Activated naive CD8-positive, alpha-beta T cell treated with anti-CD3 and anti-CD28 coated beads, Interleukin-2, amount 10 ng/mL, durations not matched to agents 7 days and 5 days (primary cell): ENCODE measurements at regions not wholly inside any gene's neighbourhood (a gene's known extent, or its start where the extent isn't known, plus 50 kb on each side); places are given as distances from the start of the nearest gene placed in this dataset.
"Not testable (repeated sequence)": the region's sequence is repeated elsewhere in the genome, so short reads cannot be mapped to it uniquely, and the experiment has no call there.

Experiments
- ATAC-seq: fragments of 150-1000 bp; cut with Tn5 transposase; one replicate; pipeline ENCODE4 v1.10.0; 2021; ENCODE audit warnings: low read depth, moderate library complexity
- POLR2A ChIA-PET: fragments of 350-600 bp; sonication (Branson Sonifier 250); formaldehyde crosslinking; loops from one replicate; lab custom pipeline; 2021; ENCODE audit warnings: antibody characterized with exemption; lab: Charles Lee
- DNase-seq: peaks from one replicate; pipeline ENCODE4 v3.0.0; 2021
- H3K27ac Mint-ChIP-seq: one replicate; pipeline ENCODE4 v1.8.0; 2022; ENCODE audit warnings: mild to moderate bottlenecking, mixed read lengths
- H3K27me3 Mint-ChIP-seq: one replicate; pipeline ENCODE4 v1.8.0; 2022; ENCODE audit warnings: mild to moderate bottlenecking, moderate library complexity, mixed read lengths
- H3K36me3 Mint-ChIP-seq: one replicate; pipeline ENCODE4 v1.8.0; 2021; ENCODE audit warnings: mild to moderate bottlenecking, mixed read lengths
- H3K4me1 Mint-ChIP-seq: one replicate; pipeline ENCODE4 v1.8.0; 2021; ENCODE audit warnings: mixed read lengths
- H3K4me3 Mint-ChIP-seq: one replicate; pipeline ENCODE4 v1.8.0; 2022; ENCODE audit warnings: mild to moderate bottlenecking, moderate library complexity, mixed read lengths
- H3K9me3 Mint-ChIP-seq: one replicate; pipeline ENCODE4 v1.8.0; 2021; ENCODE audit warnings: mixed read lengths

DNA sequence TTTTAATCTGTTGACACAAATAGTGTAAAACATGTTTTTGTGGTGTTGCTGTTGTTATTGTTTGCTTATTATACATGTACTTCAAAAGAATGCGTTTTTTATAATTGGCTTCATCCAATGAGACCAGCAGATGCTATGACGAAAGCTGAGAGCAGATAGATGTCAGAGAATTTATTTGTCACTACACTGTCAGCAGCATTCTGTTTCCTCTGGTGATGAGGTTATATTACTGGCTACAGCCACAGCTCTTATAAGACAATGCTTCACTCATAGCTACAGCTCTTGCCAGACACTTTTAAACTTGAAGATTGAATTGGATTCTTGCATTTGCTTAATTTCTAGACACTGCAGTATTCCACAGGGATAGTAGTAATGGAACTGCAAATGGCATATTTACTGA, 860.5 kb downstream of the TBC1D32 start:
- no peak for DNase-seq
- Mint-ChIP-seq H3K9me3 (peaks cover 1% of the 10 kb centered on the region), H3K4me3 (no peak overlapping the region), H3K27me3 (no peaks in the 10 kb centered on the region), H3K4me1 (no peaks in the 10 kb centered on the region), H3K27ac (no peak overlapping the region), H3K36me3 (no peaks in the 10 kb centered on the region)
- no peak for ATAC-seq
- POLR2A ChIA-PET = no interaction called here

DNA sequence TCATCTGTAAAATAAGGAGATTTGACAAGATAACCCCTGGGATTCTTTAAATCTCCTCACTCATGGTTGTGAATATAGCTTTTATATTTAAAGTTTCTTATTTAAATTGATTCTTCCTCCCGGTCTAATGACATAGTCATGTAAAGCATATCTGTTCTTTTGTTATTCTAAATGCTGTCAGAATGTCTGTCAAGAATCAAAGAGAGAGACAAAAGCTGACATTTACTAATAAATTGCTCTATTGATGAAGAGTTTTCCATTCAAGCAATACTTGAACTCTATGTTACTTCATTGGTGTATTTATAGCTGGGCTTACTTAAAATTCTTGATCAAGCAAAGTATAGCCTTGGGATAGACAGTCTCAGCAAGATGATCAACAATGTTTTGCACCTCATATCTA, 865.8 kb downstream of the TBC1D32 start:
- H3K9me3 Mint-ChIP-seq = no peaks in the 10 kb centered on the region
- no peak overlapping the region for H3K27ac Mint-ChIP-seq
- POLR2A ChIA-PET = no interaction called here
- H3K4me1 Mint-ChIP-seq = no peaks in the 10 kb centered on the region
- ATAC-seq = no peak
- DNase-seq = no peak
- H3K27me3 Mint-ChIP-seq = no peaks in the 10 kb centered on the region
- no peak overlapping the region for H3K4me3 Mint-ChIP-seq
- H3K36me3 Mint-ChIP-seq = no peaks in the 10 kb centered on the region

DNA sequence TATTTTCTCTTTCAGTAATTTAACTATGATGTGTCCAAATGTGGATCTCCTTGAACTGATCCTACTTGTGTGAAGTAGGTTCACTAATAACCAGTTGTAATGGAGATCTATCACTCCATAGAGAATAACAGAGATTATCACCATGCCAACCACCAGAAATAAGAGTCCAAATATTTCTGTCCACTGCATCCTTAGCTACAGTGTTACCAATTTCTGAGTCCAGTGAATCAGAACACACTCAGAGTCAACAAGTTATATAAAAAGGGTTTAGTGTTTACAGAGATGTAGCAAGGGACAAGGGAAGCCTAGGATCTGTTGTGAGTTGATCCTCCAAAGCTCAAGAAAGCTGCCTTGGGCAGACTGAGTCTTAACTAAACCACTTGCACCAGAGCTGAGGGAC, 882.8 kb downstream of the TBC1D32 start:
- H3K27ac Mint-ChIP-seq = no peak overlapping the region
- H3K27me3 Mint-ChIP-seq = no peaks in the 10 kb centered on the region
- ATAC-seq (no peak), DNase-seq (no peak)
- no peak overlapping the region for H3K4me3 Mint-ChIP-seq
- no peaks in the 10 kb centered on the region for H3K4me1 Mint-ChIP-seq
- no peaks in the 10 kb centered on the region for H3K36me3 Mint-ChIP-seq
- H3K9me3 Mint-ChIP-seq = no peaks in the 10 kb centered on the region
- POLR2A ChIA-PET = no interaction called here

DNA sequence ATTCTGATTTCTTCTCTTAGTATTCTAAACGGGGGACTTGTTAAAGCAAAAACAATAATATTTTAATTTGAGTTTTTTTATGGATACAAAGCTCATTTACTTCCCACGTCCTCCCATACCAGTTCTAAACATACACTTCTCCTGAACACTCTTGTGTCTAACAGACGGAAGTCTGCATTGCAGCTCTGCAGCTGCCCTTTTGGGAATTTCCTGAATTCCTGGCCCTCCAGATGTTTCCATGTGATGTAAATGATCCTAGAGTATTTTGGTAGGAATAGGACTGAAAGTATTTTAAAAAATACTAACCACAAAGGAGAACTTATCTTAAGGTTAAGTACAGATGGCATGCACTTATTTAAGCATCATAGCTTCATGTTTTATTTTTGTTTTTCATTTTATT, 886.7 kb downstream of the TBC1D32 start:
- DNase-seq = no peak
- ATAC-seq = no peak
- no peaks in the 10 kb centered on the region for H3K27me3 Mint-ChIP-seq
- no peak overlapping the region for H3K4me3 Mint-ChIP-seq
- no peaks in the 10 kb centered on the region for H3K4me1 Mint-ChIP-seq
- POLR2A ChIA-PET = no interaction called here
- no peaks in the 10 kb centered on the region for H3K36me3 Mint-ChIP-seq
- no peaks in the 10 kb centered on the region for H3K9me3 Mint-ChIP-seq
- H3K27ac Mint-ChIP-seq = no peak overlapping the region

DNA sequence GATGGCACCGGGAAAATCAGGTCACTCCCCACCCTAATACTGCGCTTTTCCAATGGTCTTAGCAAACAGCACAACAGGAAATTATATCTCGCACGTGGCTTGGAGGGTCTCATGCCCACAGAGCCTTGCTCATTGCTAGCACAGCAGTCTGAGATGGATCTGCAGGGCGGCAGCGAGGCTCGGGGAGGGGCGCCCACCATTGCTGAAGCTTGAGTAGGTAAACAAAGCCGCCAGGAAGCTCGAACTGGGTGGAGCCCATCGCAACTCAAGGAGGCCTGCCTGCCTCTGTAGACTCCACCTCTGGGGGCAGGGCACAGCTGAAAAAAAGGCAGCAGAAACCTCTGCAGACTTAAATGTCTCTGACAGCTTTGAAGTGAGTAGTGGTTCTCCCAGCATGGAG, 901.4 kb downstream of the TBC1D32 start:
- H3K9me3 Mint-ChIP-seq, ATAC-seq, H3K4me1 Mint-ChIP-seq, H3K4me3 Mint-ChIP-seq, H3K27me3 Mint-ChIP-seq, H3K36me3 Mint-ChIP-seq, POLR2A ChIA-PET, DNase-seq, H3K27ac Mint-ChIP-seq: not testable (repeated sequence)

DNA sequence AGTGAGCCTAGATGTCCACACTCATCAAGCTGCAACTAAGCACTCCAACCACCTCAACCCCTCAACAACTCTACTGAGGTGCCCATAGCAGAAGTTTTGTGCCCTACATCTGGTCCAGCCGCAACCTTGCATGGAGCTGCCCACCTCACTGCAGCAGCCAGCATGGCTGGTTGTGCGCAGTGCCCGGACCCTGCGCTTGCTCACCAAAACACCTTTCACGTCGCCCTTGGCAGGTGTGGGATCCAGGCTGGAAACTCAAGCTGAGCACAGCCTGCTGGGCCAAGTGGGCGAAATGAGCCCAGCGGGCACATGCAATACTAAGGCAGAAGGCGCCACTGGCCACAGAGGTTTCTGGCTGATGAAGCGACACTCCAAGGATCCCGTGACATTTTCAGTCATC, 902.4 kb downstream of the TBC1D32 start:
- Mint-ChIP-seq H3K27ac (no peak overlapping the region), H3K4me3 (no peak overlapping the region), H3K36me3 (no peaks in the 10 kb centered on the region), H3K9me3 (peaks cover 3% of the 10 kb centered on the region), H3K27me3 (no peaks in the 10 kb centered on the region), H3K4me1 (no peaks in the 10 kb centered on the region)
- ATAC-seq (no peak), DNase-seq (no peak)
- POLR2A ChIA-PET = no interaction called here

DNA sequence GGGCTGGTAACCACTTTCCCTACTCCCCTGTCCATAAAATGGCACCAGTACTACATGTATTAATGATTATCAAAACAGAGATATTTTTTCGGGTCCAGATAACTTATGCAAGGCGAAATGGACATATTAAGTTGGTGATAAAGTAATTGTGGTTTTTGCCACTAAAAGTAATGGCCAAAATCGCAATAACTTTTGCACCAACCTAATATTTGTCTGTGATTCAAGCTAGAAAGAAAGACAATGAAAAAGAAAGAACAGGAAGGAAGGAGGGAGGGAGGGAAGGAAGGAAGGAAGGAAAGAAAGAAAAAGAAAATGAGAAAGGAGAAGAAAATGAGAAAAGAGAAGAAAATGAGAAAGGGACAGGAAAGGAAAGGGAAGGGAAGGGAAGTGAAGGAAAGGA, 922.9 kb downstream of the TBC1D32 start:
- no peaks in the 10 kb centered on the region for H3K4me1 Mint-ChIP-seq

DNA sequence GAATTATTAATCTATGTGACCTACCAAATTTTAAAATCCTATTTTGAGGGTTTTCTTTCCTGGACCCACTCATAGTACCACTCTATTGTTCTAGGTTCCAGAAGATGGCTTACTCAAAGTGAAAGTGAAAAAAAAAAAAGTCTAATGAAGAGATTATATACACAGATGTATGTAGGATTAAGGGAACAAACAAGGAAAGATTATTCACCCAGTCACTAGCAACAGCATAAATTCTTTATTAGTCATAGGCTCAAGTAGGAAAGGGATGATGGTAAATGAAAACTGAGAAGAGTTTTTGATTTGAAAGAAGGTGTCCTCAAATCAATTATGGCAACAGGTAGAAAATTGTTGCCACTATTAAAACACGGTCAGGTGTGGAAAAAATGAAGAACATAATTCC, 923.7 kb downstream of the TBC1D32 start:
- Mint-ChIP-seq H3K36me3 (no peaks in the 10 kb centered on the region), H3K4me3 (no peak overlapping the region), H3K9me3 (no peaks in the 10 kb centered on the region), H3K27ac (no peak overlapping the region), H3K27me3 (no peaks in the 10 kb centered on the region), H3K4me1 (no peaks in the 10 kb centered on the region)
- ATAC-seq (no peak), DNase-seq (no peak)
- POLR2A ChIA-PET = no interaction called here

More for the DNA sequence above, 922.9 kb downstream of the TBC1D32 start:
- no peaks in the 10 kb centered on the region for H3K27me3 Mint-ChIP-seq
- H3K4me3 Mint-ChIP-seq = no peak overlapping the region
- H3K27ac Mint-ChIP-seq = no peak overlapping the region
- H3K36me3 Mint-ChIP-seq = no peaks in the 10 kb centered on the region
- no peak for DNase-seq
- ATAC-seq = no peak
- POLR2A ChIA-PET = no interaction called here
- no peaks in the 10 kb centered on the region for H3K9me3 Mint-ChIP-seq

DNA sequence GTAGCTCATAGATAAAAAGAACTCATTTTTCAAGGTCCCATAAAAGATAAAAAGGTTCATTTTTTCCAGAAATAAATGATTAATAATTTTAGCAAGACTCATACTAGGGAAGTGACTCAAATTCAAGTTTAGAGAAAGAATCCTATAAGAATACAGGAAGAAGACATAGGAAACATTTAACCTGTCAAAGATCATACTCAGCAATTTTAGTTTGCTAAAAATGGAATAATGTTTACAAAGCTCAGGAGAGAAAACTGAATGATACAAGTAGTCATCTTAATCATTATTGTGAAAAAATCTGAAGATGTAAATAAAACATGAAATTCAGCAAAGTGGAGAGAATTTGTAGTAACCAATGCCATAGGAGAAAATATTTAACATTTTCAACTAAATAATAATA, 926.6 kb downstream of the TBC1D32 start:
- no peak for ATAC-seq
- H3K27ac Mint-ChIP-seq = no peak overlapping the region
- no peaks in the 10 kb centered on the region for H3K4me1 Mint-ChIP-seq
- no peaks in the 10 kb centered on the region for H3K27me3 Mint-ChIP-seq
- H3K9me3 Mint-ChIP-seq = peaks cover 3% of the 10 kb centered on the region
- no peak for DNase-seq
- no peaks in the 10 kb centered on the region for H3K36me3 Mint-ChIP-seq
- H3K4me3 Mint-ChIP-seq = no peak overlapping the region
- POLR2A ChIA-PET = no interaction called here

DNA sequence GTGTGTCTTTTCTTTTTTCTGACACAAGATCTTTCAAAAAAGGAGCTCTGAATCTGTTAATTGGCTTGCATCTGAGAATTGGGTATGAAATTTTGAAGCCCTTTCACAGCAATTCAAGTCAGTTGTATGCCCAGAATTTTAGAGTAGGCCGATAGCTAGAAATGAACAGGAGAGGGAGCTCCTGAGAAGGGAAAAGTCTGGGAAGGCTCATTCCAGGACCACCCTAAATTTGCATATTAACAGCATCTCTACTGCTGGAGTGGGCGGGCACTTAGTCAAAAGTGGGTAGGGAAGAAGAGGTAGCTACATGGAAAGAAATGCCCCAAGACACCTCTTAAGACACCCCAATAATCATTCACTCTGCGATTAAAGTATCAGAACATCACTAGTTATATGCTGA, 928.3 kb downstream of the TBC1D32 start:
- no peak for ATAC-seq
- no peaks in the 10 kb centered on the region for H3K36me3 Mint-ChIP-seq
- H3K9me3 Mint-ChIP-seq = peaks cover 3% of the 10 kb centered on the region
- no peaks in the 10 kb centered on the region for H3K4me1 Mint-ChIP-seq
- no peak overlapping the region for H3K4me3 Mint-ChIP-seq
- POLR2A ChIA-PET = no interaction called here
- no peaks in the 10 kb centered on the region for H3K27me3 Mint-ChIP-seq
- DNase-seq = no peak
- H3K27ac Mint-ChIP-seq = no peak overlapping the region

DNA sequence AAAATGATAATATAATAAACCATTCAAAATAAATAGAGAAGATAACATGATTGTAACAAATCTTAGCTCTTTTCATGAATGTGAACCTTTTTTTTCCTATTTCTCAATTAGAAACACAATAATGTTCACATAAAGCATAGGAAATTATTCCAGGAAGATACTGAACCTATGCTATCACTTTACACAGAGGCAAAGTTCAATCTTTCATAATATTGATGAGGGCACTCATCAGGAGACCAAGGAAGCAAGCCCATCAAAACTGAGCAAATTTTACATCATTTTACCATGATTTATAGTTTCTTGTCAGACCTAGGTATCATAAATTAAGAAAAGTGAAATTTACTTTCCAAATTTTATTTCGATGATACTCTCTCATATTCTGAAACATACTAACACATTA, 938.5 kb downstream of the TBC1D32 start:
- POLR2A ChIA-PET = no interaction called here
- H3K27ac Mint-ChIP-seq = no peak overlapping the region
- ATAC-seq (no peak), DNase-seq (no peak)
- H3K9me3 Mint-ChIP-seq = no peaks in the 10 kb centered on the region
- H3K4me1 Mint-ChIP-seq = no peaks in the 10 kb centered on the region
- H3K4me3 Mint-ChIP-seq = no peak overlapping the region
- H3K36me3 Mint-ChIP-seq = no peaks in the 10 kb centered on the region
- H3K27me3 Mint-ChIP-seq = no peaks in the 10 kb centered on the region

DNA sequence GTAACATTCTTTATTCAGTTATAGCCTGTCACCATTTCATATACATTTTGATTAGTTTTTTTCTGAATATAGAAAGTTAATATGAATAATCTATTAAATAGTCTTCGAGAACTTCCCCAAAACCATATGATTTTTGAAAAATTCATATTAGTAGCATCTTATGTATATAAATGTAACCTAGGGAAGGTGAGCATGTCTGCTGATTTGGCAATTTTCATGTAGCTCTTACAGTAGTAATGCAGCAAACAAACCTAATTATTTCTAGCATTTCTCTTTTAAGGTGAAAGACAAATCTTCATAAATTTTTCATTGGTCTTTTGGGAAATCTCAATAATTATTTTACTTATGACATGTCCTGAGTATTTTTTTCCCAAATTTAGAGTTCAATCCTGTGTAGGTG, 939.0 kb downstream of the TBC1D32 start:
- H3K36me3 Mint-ChIP-seq = no peaks in the 10 kb centered on the region
- no peak overlapping the region for H3K27ac Mint-ChIP-seq
- no peaks in the 10 kb centered on the region for H3K27me3 Mint-ChIP-seq
- H3K9me3 Mint-ChIP-seq = no peaks in the 10 kb centered on the region
- DNase-seq (no peak), ATAC-seq (no peak)
- no peak overlapping the region for H3K4me3 Mint-ChIP-seq
- POLR2A ChIA-PET = no interaction called here
- H3K4me1 Mint-ChIP-seq = no peaks in the 10 kb centered on the region

DNA sequence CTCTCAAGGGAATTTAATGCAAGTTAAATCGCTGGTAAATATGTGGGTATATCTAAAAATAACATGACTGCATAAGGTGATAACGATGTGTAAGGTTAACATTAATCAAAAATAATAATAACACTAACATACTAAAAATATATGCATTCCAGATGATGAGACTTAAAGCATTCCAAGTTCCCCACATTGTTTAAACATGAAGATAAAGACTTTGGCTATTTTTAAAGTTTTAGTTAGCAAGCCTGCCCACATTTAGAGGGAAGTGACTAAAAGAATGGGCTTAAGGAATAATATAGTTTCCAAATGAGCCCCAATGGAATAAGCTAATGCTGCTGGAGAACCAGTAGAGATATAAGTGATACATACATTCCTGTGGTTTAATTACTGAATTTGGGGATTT, 941.3 kb downstream of the TBC1D32 start:
- Mint-ChIP-seq H3K27ac (no peak overlapping the region), H3K9me3 (no peaks in the 10 kb centered on the region), H3K4me1 (no peaks in the 10 kb centered on the region), H3K4me3 (no peak overlapping the region), H3K36me3 (no peaks in the 10 kb centered on the region), H3K27me3 (no peaks in the 10 kb centered on the region)
- POLR2A ChIA-PET = no interaction called here
- DNase-seq = no peak
- ATAC-seq = no peak

DNA sequence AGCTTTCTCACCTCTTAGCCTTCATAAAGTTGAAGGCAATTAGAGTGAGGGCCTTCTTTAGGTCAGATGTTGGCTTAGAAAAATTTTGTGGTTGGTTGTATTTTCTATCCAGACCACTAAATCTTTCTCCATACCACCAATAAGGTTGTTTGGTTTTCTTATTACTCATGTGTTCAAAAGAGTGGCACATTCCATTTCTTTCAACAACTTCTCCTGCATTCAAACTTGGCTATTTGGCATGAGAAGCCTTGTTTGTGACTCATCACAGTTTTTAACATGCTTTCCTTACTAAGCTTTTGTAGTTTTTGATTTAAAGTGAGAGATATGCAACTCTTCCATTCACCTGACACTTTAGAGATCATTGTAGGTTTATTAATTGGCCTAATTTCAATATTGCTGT, 949.6 kb downstream of the TBC1D32 start:
- Mint-ChIP-seq H3K27me3 (no peaks in the 10 kb centered on the region), H3K9me3 (no peaks in the 10 kb centered on the region), H3K4me1 (no peaks in the 10 kb centered on the region), H3K27ac (no peak overlapping the region), H3K36me3 (no peaks in the 10 kb centered on the region), H3K4me3 (no peak overlapping the region)
- ATAC-seq (no peak), DNase-seq (no peak)
- POLR2A ChIA-PET = no interaction called here

DNA sequence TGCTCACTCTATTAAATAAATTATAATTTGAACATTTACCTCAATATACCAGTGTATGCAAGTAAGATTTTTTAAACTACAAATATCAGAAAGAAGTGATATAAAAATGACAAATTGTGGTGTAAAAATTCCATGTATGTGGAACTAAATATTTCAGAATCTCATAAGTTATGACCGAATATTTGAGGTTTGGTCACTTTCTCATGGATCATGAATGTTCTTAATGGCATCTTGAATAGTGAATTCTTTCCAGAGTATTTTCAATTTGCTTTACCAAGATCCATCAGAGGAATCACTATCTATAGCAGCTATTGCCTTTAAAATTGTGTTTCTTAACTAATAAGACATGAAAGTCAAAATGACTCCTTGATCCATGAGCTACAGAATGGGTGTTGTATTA, 950.6 kb downstream of the TBC1D32 start:
- no peaks in the 10 kb centered on the region for H3K27me3 Mint-ChIP-seq
- H3K4me3 Mint-ChIP-seq = no peak overlapping the region
- H3K36me3 Mint-ChIP-seq = no peaks in the 10 kb centered on the region
- H3K9me3 Mint-ChIP-seq = no peaks in the 10 kb centered on the region
- POLR2A ChIA-PET = no interaction called here
- ATAC-seq (no peak), DNase-seq (no peak)
- no peaks in the 10 kb centered on the region for H3K4me1 Mint-ChIP-seq
- no peak overlapping the region for H3K27ac Mint-ChIP-seq
